Thoracic aorta (tissue), 2 donors: ENCODE measurements at regions not wholly inside any gene's neighbourhood (a gene's known extent, or its start where the extent isn't known, plus 50 kb on each side); places are given as distances from the start of the nearest gene placed in this dataset.

Experiments
- ATAC-seq: fragments of 150-250 bp; one replicate; pipeline ENCODE4 v1.8.0; 2017; ENCODE audit warnings: low read depth; ENCODE audit not compliant: insufficient number of reproducible peaks, low FRiP score
- DNase-seq: peaks from one replicate; pipeline ENCODE4 v3.0.0-alpha.2; 2020; ENCODE audit warnings: low spot score
- H3K27ac ChIP-seq, 2 donors: fragments of 200-600 bp; sonication (generic); 1 replicate in 1 of 2; 2 replicates in 1 of 2; pipeline ENCODE4 v1.5.1; 2016; ENCODE audit warnings: mild to moderate bottlenecking in 2 of 2, moderate library complexity in 2 of 2
- H3K27me3 ChIP-seq: fragments of 200-600 bp; sonication (generic); replicated peaks from 2 replicates; pipeline ENCODE4 v1.6.0; 2016; ENCODE audit warnings: mild to moderate bottlenecking; ENCODE audit not compliant: insufficient read depth
- H3K36me3 ChIP-seq: fragments of 200-600 bp; sonication (generic); one replicate; pipeline ENCODE4 v1.5.1; 2016
- H3K4me1 ChIP-seq, 2 donors: fragments of 200-600 bp; sonication (generic); 1 replicate in 1 of 2; 2 replicates in 1 of 2; pipeline versions ENCODE4 v1.5.1 to v1.6.0; 2016; ENCODE audit warnings: low read depth in 2 of 2, mild to moderate bottlenecking in 1 of 2; ENCODE audit not compliant: control insufficient read depth in 1 of 2
- H3K4me3 ChIP-seq: fragments of 200-600 bp; sonication (generic); 2 replicates; pipeline ENCODE4 v1.5.1; 2016; ENCODE audit warnings: mild to moderate bottlenecking
- H3K9me3 ChIP-seq: fragments of 200-600 bp; sonication (generic); 2 replicates; pipeline ENCODE4 v1.5.1; 2016
- CTCF ChIP-seq: fragments of 200-600 bp; sonication (generic); IDR thresholded peaks from one replicate; pipeline ENCODE4 v1.5.1; 2019; ENCODE audit warnings: antibody characterized with exemption

GRCh38 chr10:42916974-42917373 is 134.4 kb downstream of the BMS1 start:
- DNase-seq, result no peak
- H3K36me3 ChIP-seq, result no peaks in the 10 kb centered on the region
- H3K27me3 ChIP-seq, result no peaks in the 10 kb centered on the region
- no peak for TF ChIP-seq CTCF
- H3K9me3 ChIP-seq, result no peaks in the 10 kb centered on the region
- no peaks in the 10 kb centered on the region for H3K4me1 ChIP-seq
- no peak overlapping the region for H3K27ac ChIP-seq
- ATAC-seq, result no peak
- H3K4me3 ChIP-seq, result no peak overlapping the region

GRCh38 chr10:42917821-42918220 is 135.2 kb downstream of the BMS1 start:
- H3K27ac ChIP-seq, result no peak overlapping the region
- H3K4me1 ChIP-seq, result no peaks in the 10 kb centered on the region
- H3K36me3 ChIP-seq, result no peaks in the 10 kb centered on the region
- ATAC-seq, result no peak
- no peak for TF ChIP-seq CTCF
- no peaks in the 10 kb centered on the region for H3K9me3 ChIP-seq
- no peaks in the 10 kb centered on the region for H3K27me3 ChIP-seq
- H3K4me3 ChIP-seq, result no peak overlapping the region
- no peak for DNase-seq

GRCh38 chr10:42921951-42922350 is 139.4 kb downstream of the BMS1 start:
- Histone ChIP-seq H3K9me3 (no peaks in the 10 kb centered on the region), H3K27me3 (no peaks in the 10 kb centered on the region), H3K4me3 (no peak overlapping the region), H3K36me3 (no peaks in the 10 kb centered on the region), H3K4me1 (no peaks in the 10 kb centered on the region), H3K27ac (no peak overlapping the region)
- no peak for ATAC-seq
- no peak for DNase-seq
- TF ChIP-seq CTCF, result no peak

GRCh38 chr10:42924484-42924883 is 141.9 kb downstream of the BMS1 start:
- Histone ChIP-seq H3K4me3 (no peak overlapping the region), H3K36me3 (no peaks in the 10 kb centered on the region), H3K4me1 (no peaks in the 10 kb centered on the region), H3K9me3 (no peaks in the 10 kb centered on the region), H3K27me3 (no peaks in the 10 kb centered on the region), H3K27ac (no peak overlapping the region)
- TF ChIP-seq CTCF, result no peak
- DNase-seq (no peak), ATAC-seq (no peak)

GRCh38 chr10:42926843-42927242 is 144.2 kb downstream of the BMS1 start:
- Histone ChIP-seq H3K4me3 (no peak overlapping the region), H3K4me1 (no peaks in the 10 kb centered on the region), H3K27me3 (no peaks in the 10 kb centered on the region), H3K27ac (no peak overlapping the region), H3K9me3 (no peaks in the 10 kb centered on the region), H3K36me3 (no peaks in the 10 kb centered on the region)
- ATAC-seq (no peak), DNase-seq (no peak)
- TF ChIP-seq CTCF, result no peak
